GM23338 (cell line): ENCODE measurements at regions not wholly inside any gene's neighbourhood (a gene's known extent, or its start where the extent isn't known, plus 50 kb on each side); places are given as distances from the start of the nearest gene placed in this dataset.
A peak's percentile ranks its signal among the peaks of the same experiment; 100 is the strongest.

ENCODE experiments used
- ATAC-seq: fragments of 200-7000 bp; cut with Tn5 transposase; 3 replicates; pipeline ENCODE4 v1.9.1; 2020
- DNase-seq: peaks from one replicate; pipeline ENCODE4 v3.0.0-alpha.2; 2015; ENCODE audit warnings: low spot score
- H2AFZ ChIP-seq: fragments of 200-600 bp; sonication (generic); 2 replicates; pipeline ENCODE4 v1.8.0; 2016; ENCODE audit warnings: antibody characterized with exemption, mild to moderate bottlenecking, moderate library complexity
- H3F3A ChIP-seq: fragments of 200-600 bp; sonication (generic); replicated peaks from 2 replicates; pipeline ENCODE4 v1.8.0; 2017; ENCODE audit warnings: antibody characterized with exemption, mixed run types, low read depth
- H3K27ac ChIP-seq: fragments of 200-600 bp; sonication (generic); 2 replicates; pipeline ENCODE4 v1.6.1; 2016; ENCODE audit warnings: low read depth
- H3K27me3 ChIP-seq: fragments of 200-600 bp; sonication (generic); 2 replicates; pipeline ENCODE4 v1.8.0; 2016; ENCODE audit warnings: mild to moderate bottlenecking, mixed run types, moderate library complexity; ENCODE audit not compliant: insufficient read depth
- H3K36me3 ChIP-seq: fragments of 200-600 bp; sonication (generic); 2 replicates; pipeline ENCODE4 v1.8.0; 2016; ENCODE audit warnings: mild to moderate bottlenecking; ENCODE audit not compliant: insufficient read depth
- H3K4me1 ChIP-seq: fragments of 200-600 bp; sonication (generic); 2 replicates; pipeline ENCODE4 v1.8.0; 2016; ENCODE audit warnings: mild to moderate bottlenecking, moderate library complexity; ENCODE audit not compliant: insufficient read depth
- H3K4me2 ChIP-seq: fragments of 200-600 bp; sonication (generic); 2 replicates; pipeline ENCODE4 v1.7.1; 2017; ENCODE audit warnings: mixed run types
- H3K4me3 ChIP-seq: fragments of 200-600 bp; sonication (generic); 2 replicates; pipeline ENCODE4 v1.6.1; 2016; ENCODE audit warnings: mixed run types
- H3K79me2 ChIP-seq: fragments of 200-600 bp; sonication (generic); replicated peaks from 2 replicates; pipeline ENCODE4 v1.8.0; 2017; ENCODE audit warnings: mild to moderate bottlenecking; ENCODE audit not compliant: insufficient read depth
- H3K9me2 ChIP-seq: fragments of 200-600 bp; sonication (generic); 2 replicates; pipeline ENCODE4 v1.8.0; 2017; ENCODE audit not compliant: insufficient read depth
- H4K20me1 ChIP-seq: fragments of 200-600 bp; sonication (generic); replicated peaks from 2 replicates; pipeline ENCODE4 v1.8.0; 2017; ENCODE audit warnings: mild to moderate bottlenecking; ENCODE audit not compliant: insufficient read depth
- H3K27ac Mint-ChIP-seq: 2 replicates; pipeline ENCODE4 v1.8.0; 2020; ENCODE audit warnings: inconsistent platforms, mild to moderate bottlenecking, moderate library complexity, mixed read lengths
- H3K27me3 Mint-ChIP-seq: 3 replicates; pipeline ENCODE4 v1.8.0; 2022; ENCODE audit warnings: low read depth, mild to moderate bottlenecking, moderate library complexity, mixed read lengths, inconsistent platforms; ENCODE audit not compliant: insufficient read depth, poor library complexity
- H3K36me3 Mint-ChIP-seq: 3 replicates; pipeline ENCODE4 v1.8.0; 2021; ENCODE audit warnings: low read depth, mild to moderate bottlenecking, inconsistent platforms, moderate library complexity, mixed read lengths
- H3K4me1 Mint-ChIP-seq: 3 replicates; pipeline ENCODE4 v1.8.0; 2020; ENCODE audit warnings: mild to moderate bottlenecking, inconsistent platforms, mixed read lengths
- H3K4me3 Mint-ChIP-seq: 3 replicates; pipeline ENCODE4 v1.8.0; 2021; ENCODE audit warnings: moderate library complexity, mild to moderate bottlenecking, inconsistent platforms, mixed read lengths
- H3K9me3 Mint-ChIP-seq: 3 replicates; pipeline ENCODE4 v1.8.0; 2020; ENCODE audit warnings: moderate library complexity, mild to moderate bottlenecking, inconsistent platforms, mixed read lengths
- CREB1 ChIP-seq: fragments of 250-450 bp; sonication (Bioruptor Pico); IDR thresholded peaks from 2 replicates; pipeline ENCODE4 v1.5.0; 2020; ENCODE audit warnings: low read depth, mild to moderate bottlenecking, moderate library complexity
- CTCF ChIP-seq, 2 experiments: fragments of 200-600 bp in 1 of 2; sonication (generic) in 1 of 2; conservative IDR thresholded peaks; 2 replicates each; pipeline versions ENCODE4 v1.5.1 to v1.6.1; 2016 to 2017; ENCODE audit warnings: antibody characterized with exemption in 2 of 2, low read depth in 2 of 2, mild to moderate bottlenecking in 2 of 2, moderate library complexity in 1 of 2
- EZH2 ChIP-seq: fragments of 200-600 bp; sonication (generic); IDR thresholded peaks from one replicate; pipeline ENCODE4 v1.8.0; 2017; ENCODE audit warnings: antibody characterized with exemption, mild to moderate bottlenecking, low read depth; ENCODE audit not compliant: unreplicated experiment
- EZH2phosphoT487 ChIP-seq: fragments of 200-600 bp; sonication (generic); IDR thresholded peaks from one replicate; pipeline ENCODE4 v1.8.1; 2018; ENCODE audit warnings: antibody characterized with exemption; ENCODE audit not compliant: unreplicated experiment
- JUNB ChIP-seq: IDR thresholded peaks from one replicate; pipeline ENCODE4 v1.6.1; 2016; ENCODE audit warnings: antibody characterized with exemption; ENCODE audit not compliant: unreplicated experiment
- NANOG ChIP-seq: IDR thresholded peaks from 2 replicates; pipeline ENCODE4 v1.6.1; 2016; ENCODE audit warnings: antibody characterized with exemption, borderline replicate concordance
- ZNF114 ChIP-seq: fragments of 250-450 bp; sonication (Bioruptor Pico); IDR thresholded peaks from 2 replicates; pipeline ENCODE4 v1.5.0; 2020; ENCODE audit warnings: mild to moderate bottlenecking, moderate library complexity
- ZNF331 ChIP-seq: fragments of 250-450 bp; sonication (Bioruptor Pico); IDR thresholded peaks from 2 replicates; pipeline ENCODE4 v1.5.0; 2020; ENCODE audit warnings: low read depth, mild to moderate bottlenecking, moderate library complexity
- ZNF462 ChIP-seq: fragments of 250-450 bp; sonication (Bioruptor Pico); IDR thresholded peaks from 2 replicates; pipeline ENCODE4 v1.5.0; 2020; ENCODE audit warnings: mild to moderate bottlenecking, moderate library complexity

DNA sequence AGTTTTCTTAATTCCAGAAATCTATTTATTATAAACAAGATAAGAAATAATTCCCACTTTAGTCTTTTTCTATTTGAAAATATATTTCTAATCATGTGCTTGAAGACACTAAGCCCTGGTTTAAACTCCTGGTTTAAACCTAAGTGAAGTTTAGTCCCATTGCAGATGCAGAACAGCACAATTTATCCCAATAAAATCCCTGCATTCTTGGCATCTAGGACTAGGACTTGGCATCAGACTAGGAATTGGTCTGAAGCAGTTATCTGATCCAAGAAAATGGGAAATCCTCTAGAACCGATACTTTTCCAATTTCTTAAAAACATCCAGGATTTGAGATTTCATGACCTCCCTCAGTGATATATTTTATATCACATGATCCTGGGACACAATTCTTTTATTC is 168.8 kb upstream of the VEPH1 start:
- Histone ChIP-seq H4K20me1 (no peaks in the 10 kb centered on the region), H2AFZ (no peak overlapping the region), H3K79me2 (no peaks in the 10 kb centered on the region), H3K4me3 (no peak overlapping the region), H3K27me3 (no peaks in the 10 kb centered on the region), H3K36me3 (no peaks in the 10 kb centered on the region), H3K4me2 (no peak overlapping the region), H3K4me1 (no peaks in the 10 kb centered on the region), H3K9me2 (0 out of 2 replicates have a peak, but pooled peaks cover 6% of the 10 kb centered on the region), H3F3A (no peaks in the 10 kb centered on the region), H3K27ac (no peak overlapping the region)
- no peak for TF ChIP-seq NANOG
- no peak for TF ChIP-seq CTCF (conservative IDR thresholded peaks at IDR 0.05; ENCODE audit: low read depth in 2 of 2)
- TF ChIP-seq EZH2, result no peak
- H3K36me3 Mint-ChIP-seq, result no peaks in the 10 kb centered on the region
- H3K9me3 Mint-ChIP-seq, result peaks cover 2% of the 10 kb centered on the region; the same call in 1 of the 3 replicates
- H3K27me3 Mint-ChIP-seq, result no peaks in the 10 kb centered on the region
- no peaks in the 10 kb centered on the region; the same call in 2 of the 3 replicates for H3K4me1 Mint-ChIP-seq
- ATAC-seq (no peak), DNase-seq (no peak)
- no peak overlapping the region for H3K27ac Mint-ChIP-seq
- H3K4me3 Mint-ChIP-seq, result no peak overlapping the region

GRCh38 chr3:157671656-157672055 is 168.4 kb upstream of the VEPH1 start:
- DNase-seq (no peak), ATAC-seq (no peak)
- 0 out of 2 replicates have a peak, but pooled peaks cover 6% of the 10 kb centered on the region for H3K9me2 ChIP-seq
- no peaks in the 10 kb centered on the region for H3K27me3 ChIP-seq
- H3K4me2 ChIP-seq, result no peak overlapping the region
- H3F3A ChIP-seq, result no peaks in the 10 kb centered on the region
- Mint-ChIP-seq H3K4me3 (no peak overlapping the region), H3K36me3 (no peaks in the 10 kb centered on the region), H3K9me3 (peaks cover 2% of the 10 kb centered on the region; the same call in 1 of the 3 replicates), H3K27me3 (no peaks in the 10 kb centered on the region), H3K4me1 (no peaks in the 10 kb centered on the region; the same call in 2 of the 3 replicates), H3K27ac (no peak overlapping the region)
- H3K4me1 ChIP-seq, result no peaks in the 10 kb centered on the region
- H2AFZ ChIP-seq, result 0 out of 2 replicates have a peak overlapping the region, but pooled peaks have one; percentile 16
- no peak overlapping the region for H3K27ac ChIP-seq
- no peaks in the 10 kb centered on the region for H3K79me2 ChIP-seq
- no peaks in the 10 kb centered on the region for H4K20me1 ChIP-seq
- H3K36me3 ChIP-seq, result no peaks in the 10 kb centered on the region
- no peak overlapping the region for H3K4me3 ChIP-seq
- no peak for TF ChIP-seq EZH2phosphoT487
- no peak for TF ChIP-seq ZNF462 (CRISPR knock-in tag)
- no peak for TF ChIP-seq CREB1 (CRISPR knock-in tag)
- no peak for TF ChIP-seq CTCF (conservative IDR thresholded peaks at IDR 0.05; ENCODE audit: low read depth in 2 of 2)
- no peak for TF ChIP-seq ZNF331 (CRISPR knock-in tag)
- TF ChIP-seq ZNF114 (CRISPR knock-in tag), result no peak
- no peak for TF ChIP-seq JUNB
